ENCODE measurements at regions not wholly inside any gene's neighbourhood (a gene's known extent, or its start where the extent isn't known, plus 50 kb on each side); places are given as distances from the start of the nearest gene placed in this dataset.

DNA sequence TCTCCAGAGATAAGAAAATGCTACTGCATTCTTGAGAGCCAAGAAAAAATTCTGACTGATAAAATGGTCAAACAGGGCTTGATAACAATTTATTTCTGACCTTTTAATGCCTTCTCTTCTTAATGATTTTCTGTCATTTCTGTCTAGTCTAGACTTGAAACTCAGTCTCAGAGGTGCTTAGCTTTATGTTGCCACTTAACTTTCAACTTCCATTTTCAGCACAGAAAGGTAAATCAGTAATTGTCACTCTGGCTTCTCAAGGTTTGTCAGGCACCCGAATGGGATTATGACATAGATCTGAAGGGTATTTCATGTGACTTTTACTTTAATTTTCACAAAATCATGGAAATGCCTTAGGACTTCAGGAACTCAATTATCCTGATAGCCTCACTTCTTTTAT lies 155.4 kb upstream of the GBE1 start (continued):
- TF ChIP-seq, protein P1, sequence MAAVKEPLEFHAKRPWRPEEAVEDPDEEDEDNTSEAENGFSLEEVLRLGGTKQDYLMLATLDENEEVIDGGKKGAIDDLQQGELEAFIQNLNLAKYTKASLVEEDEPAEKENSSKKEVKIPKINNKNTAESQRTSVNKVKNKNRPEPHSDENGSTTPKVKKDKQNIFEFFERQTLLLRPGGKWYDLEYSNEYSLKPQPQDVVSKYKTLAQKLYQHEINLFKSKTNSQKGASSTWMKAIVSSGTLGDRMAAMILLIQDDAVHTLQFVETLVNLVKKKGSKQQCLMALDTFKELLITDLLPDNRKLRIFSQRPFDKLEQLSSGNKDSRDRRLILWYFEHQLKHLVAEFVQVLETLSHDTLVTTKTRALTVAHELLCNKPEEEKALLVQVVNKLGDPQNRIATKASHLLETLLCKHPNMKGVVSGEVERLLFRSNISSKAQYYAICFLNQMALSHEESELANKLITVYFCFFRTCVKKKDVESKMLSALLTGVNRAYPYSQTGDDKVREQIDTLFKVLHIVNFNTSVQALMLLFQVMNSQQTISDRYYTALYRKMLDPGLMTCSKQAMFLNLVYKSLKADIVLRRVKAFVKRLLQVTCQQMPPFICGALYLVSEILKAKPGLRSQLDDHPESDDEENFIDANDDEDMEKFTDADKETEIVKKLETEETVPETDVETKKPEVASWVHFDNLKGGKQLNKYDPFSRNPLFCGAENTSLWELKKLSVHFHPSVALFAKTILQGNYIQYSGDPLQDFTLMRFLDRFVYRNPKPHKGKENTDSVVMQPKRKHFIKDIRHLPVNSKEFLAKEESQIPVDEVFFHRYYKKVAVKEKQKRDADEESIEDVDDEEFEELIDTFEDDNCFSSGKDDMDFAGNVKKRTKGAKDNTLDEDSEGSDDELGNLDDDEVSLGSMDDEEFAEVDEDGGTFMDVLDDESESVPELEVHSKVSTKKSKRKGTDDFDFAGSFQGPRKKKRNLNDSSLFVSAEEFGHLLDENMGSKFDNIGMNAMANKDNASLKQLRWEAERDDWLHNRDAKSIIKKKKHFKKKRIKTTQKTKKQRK (IDR thresholded peaks at IDR 0.05; ENCODE audit: borderline replicate concordance, low read depth, low read length) = no peak
- TF ChIP-seq ZKSCAN3 (CRISPR knock-in tag; IDR thresholded peaks at IDR 0.05) = no peak
- TF ChIP-seq ADNP (tag; IDR thresholded peaks at IDR 0.05) = no peak
- TF ChIP-seq ELF2 (CRISPR knock-in tag; IDR thresholded peaks at IDR 0.05) = no peak
- no peak for TF ChIP-seq ZNF140 (CRISPR knock-in tag; IDR thresholded peaks at IDR 0.05)
- no peak for TF ChIP-seq CEBPG (CRISPR knock-in tag; IDR thresholded peaks at IDR 0.05)
- no peak for TF ChIP-seq CEBPG (tag; conservative IDR thresholded peaks at IDR 0.05 in 1 of 2, IDR thresholded peaks at IDR 0.05 in 1 of 2)
- no peak for TF ChIP-seq HDAC2 (IDR thresholded peaks at IDR 0.05)
- no peak for TF ChIP-seq ZNF644 (tag; IDR thresholded peaks at IDR 0.05; ENCODE audit: low read depth)
- no peak for TF ChIP-seq PURB (CRISPR knock-in tag; IDR thresholded peaks at IDR 0.05; ENCODE audit: low read depth)
- TF ChIP-seq FOXP1 (CRISPR knock-in tag; IDR thresholded peaks at IDR 0.05) = no peak
- TF ChIP-seq, protein P2, sequence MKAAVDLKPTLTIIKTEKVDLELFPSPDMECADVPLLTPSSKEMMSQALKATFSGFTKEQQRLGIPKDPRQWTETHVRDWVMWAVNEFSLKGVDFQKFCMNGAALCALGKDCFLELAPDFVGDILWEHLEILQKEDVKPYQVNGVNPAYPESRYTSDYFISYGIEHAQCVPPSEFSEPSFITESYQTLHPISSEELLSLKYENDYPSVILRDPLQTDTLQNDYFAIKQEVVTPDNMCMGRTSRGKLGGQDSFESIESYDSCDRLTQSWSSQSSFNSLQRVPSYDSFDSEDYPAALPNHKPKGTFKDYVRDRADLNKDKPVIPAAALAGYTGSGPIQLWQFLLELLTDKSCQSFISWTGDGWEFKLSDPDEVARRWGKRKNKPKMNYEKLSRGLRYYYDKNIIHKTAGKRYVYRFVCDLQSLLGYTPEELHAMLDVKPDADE (conservative IDR thresholded peaks at IDR 0.05; ENCODE audit: control insufficient read depth, low read depth, low read length) = no peak
- no peak for TF ChIP-seq ZNF445 (CRISPR knock-in tag; IDR thresholded peaks at IDR 0.05; ENCODE audit: low read depth)
